ENCODE measurements at regions not wholly inside any gene's neighbourhood (a gene's known extent, or its start where the extent isn't known, plus 50 kb on each side); places are given as distances from the start of the nearest gene placed in this dataset.

- no peak overlapping the region for H2AFZ ChIP-seq (ENCODE audit: control insufficient read depth, low read depth, low read length)
- CTCF ChIA-PET: interaction anchor here (2.9 kb wide), 1 partner anchor 13 kb away, joined by 7 read pairs; no protein-coding TSS in a partner anchor
- no peak overlapping the region for H3K4me3 ChIP-seq
- H3K27me3 ChIP-seq (replicated peaks in 1 of 2; ENCODE audit: control insufficient read depth in 2 of 2, insufficient read depth in 2 of 2, low read length in 1 of 2): no peaks in the 10 kb centered on the region
- H4K20me1 ChIP-seq (ENCODE audit: control insufficient read depth, insufficient read depth): no peaks in the 10 kb centered on the region
- peak; percentile 45; the same call in 1 of the 2 replicates for TF ChIP-seq PKNOX1 (IDR thresholded peaks at IDR 0.05)
- no peak for TF ChIP-seq BACH1 (IDR thresholded peaks at IDR 0.05; ENCODE audit: borderline replicate concordance)
- TF ChIP-seq ZNF622 (IDR thresholded peaks at IDR 0.05): no peak
- TF ChIP-seq EED (IDR thresholded peaks at IDR 0.05; ENCODE audit: low read depth): no peak
- peak; percentile 66 for TF ChIP-seq MEF2B (IDR thresholded peaks at IDR 0.05; ENCODE audit: partially characterized antibody, poor library complexity, severe bottlenecking)
- TF ChIP-seq CREB1 (IDR thresholded peaks at IDR 0.05; ENCODE audit: low read depth): no peak
- in situ Hi-C loops (cut with MboI) (no loop called here), intact Hi-C loops (cut with micrococcal nuclease; ENCODE audit: unreplicated experiment) (no loop called here)
- ATAC-seq (no peak; the same call in 2 of the 3 replicates), FAIRE-seq (no peak), DNase-seq (ENCODE audit: low read depth, low spot score) (no peak)
- H3K36me3 ChIP-seq (ENCODE audit: control insufficient read depth in 2 of 2, insufficient read depth in 2 of 2, low read length in 1 of 2): no peaks in the 10 kb centered on the region
- WGBS (ENCODE audit: insufficient coverage, insufficient replicate concordance, low lambda C conversion rate, missing lambda C conversion rate): 1% methylated on average over 4 of the region's 4 CpGs
- no peak overlapping the region for H3K27ac ChIP-seq (ENCODE audit: control insufficient read depth, insufficient read depth)
- no peaks in the 10 kb centered on the region for H3K4me1 ChIP-seq (ENCODE audit: control insufficient read depth, insufficient read depth, low read length)
- SMC1A ChIA-PET (ENCODE audit: uncharacterized antibody, unreplicated experiment): interaction anchor here (4.7 kb wide), 1 partner anchor 11 kb away, joined by 18 read pairs; no protein-coding TSS in a partner anchor
- no peak overlapping the region for H3K4me2 ChIP-seq (ENCODE audit: control insufficient read depth, insufficient read depth)
- BruUV-seq (replicated peaks): no TSS peak
- no peaks in the 10 kb centered on the region for H3K79me2 ChIP-seq (ENCODE audit: control insufficient read depth, insufficient read depth, low read length)
- no peaks in the 10 kb centered on the region; the same call in 2 of the 3 replicates for H3K9me3 ChIP-seq (replicated peaks; ENCODE audit: control insufficient read depth, insufficient read depth, low read length)
- RAD21 ChIA-PET (ENCODE audit: unreplicated experiment): no interaction called here
- no peak overlapping the region for H3K9ac ChIP-seq (ENCODE audit: control insufficient read depth, insufficient read depth, low read length)
- POLR2A ChIA-PET: no interaction called here
These were observed 127.6 kb downstream of the CHD9NB start for GRCh38 chr16:52925143-52925542.

- intact Hi-C loops (cut with micrococcal nuclease; ENCODE audit: unreplicated experiment): no loop called here
- in situ Hi-C loops (cut with MboI): no loop called here
- Histone ChIP-seq H4K20me1 (ENCODE audit: control insufficient read depth, insufficient read depth) (no peaks in the 10 kb centered on the region), H3K4me3 (no peak overlapping the region), H3K4me2 (ENCODE audit: control insufficient read depth, insufficient read depth) (no peak overlapping the region), H3K27me3 (replicated peaks in 1 of 2; ENCODE audit: control insufficient read depth in 2 of 2, insufficient read depth in 2 of 2, low read length in 1 of 2) (no peaks in the 10 kb centered on the region), H3K4me1 (ENCODE audit: control insufficient read depth, insufficient read depth, low read length) (no peaks in the 10 kb centered on the region), H3K36me3 (ENCODE audit: control insufficient read depth in 2 of 2, insufficient read depth in 2 of 2, low read length in 1 of 2) (no peaks in the 10 kb centered on the region), H3K79me2 (ENCODE audit: control insufficient read depth, insufficient read depth, low read length) (no peaks in the 10 kb centered on the region), H2AFZ (ENCODE audit: control insufficient read depth, low read depth, low read length) (no peak overlapping the region), H3K27ac (ENCODE audit: control insufficient read depth, insufficient read depth) (no peak overlapping the region), H3K9me3 (replicated peaks; ENCODE audit: control insufficient read depth, insufficient read depth, low read length) (no peaks in the 10 kb centered on the region; the same call in 2 of the 3 replicates), H3K9ac (ENCODE audit: control insufficient read depth, insufficient read depth, low read length) (no peak overlapping the region)
- RAD21 ChIA-PET (ENCODE audit: unreplicated experiment): no interaction called here
- SMC1A ChIA-PET (ENCODE audit: uncharacterized antibody, unreplicated experiment): no interaction called here
- no TSS peak for BruUV-seq (replicated peaks)
- ATAC-seq (no peak), DNase-seq (ENCODE audit: low read depth, low spot score) (no peak), FAIRE-seq (no peak)
- 24% methylated on average over 4 of the region's 4 CpGs for WGBS (ENCODE audit: insufficient coverage, insufficient replicate concordance, low lambda C conversion rate, missing lambda C conversion rate)
- POLR2A ChIA-PET: no interaction called here
- CTCF ChIA-PET: interaction anchor here (2.9 kb wide), 1 partner anchor 12 kb away, joined by 7 read pairs; no protein-coding TSS in a partner anchor
- TF ChIP-seq FOS (IDR thresholded peaks at IDR 0.05; ENCODE audit: borderline replicate concordance, extremely low read depth, insufficient read length): no peak
- TF ChIP-seq RCOR1 (conservative IDR thresholded peaks at IDR 0.05; ENCODE audit: low read depth, low read length): no peak
- no peak for TF ChIP-seq POLR2A (IDR thresholded peaks at IDR 0.05; ENCODE audit: low read depth, low read length)
- TF ChIP-seq CBFB (IDR thresholded peaks at IDR 0.05; ENCODE audit: low read depth): no peak
- TF ChIP-seq SPI1 (IDR thresholded peaks at IDR 0.05; ENCODE audit: borderline replicate concordance, insufficient read depth, low read depth, low read length): no peak
- TF ChIP-seq POU2F2 (IDR thresholded peaks at IDR 0.05; ENCODE audit: borderline replicate concordance, low read depth, low read length): no peak
- no peak for TF ChIP-seq CHD1 (IDR thresholded peaks at IDR 0.05; ENCODE audit: low read depth, low read length)
- TF ChIP-seq E4F1 (IDR thresholded peaks at IDR 0.05; ENCODE audit: borderline replicate concordance, partially characterized antibody): no peak
- no peak for TF ChIP-seq IKZF2 (IDR thresholded peaks at IDR 0.05)
- no peak for TF ChIP-seq BCL11A (IDR thresholded peaks at IDR 0.05; ENCODE audit: low read depth, low read length)
- no peak for TF ChIP-seq MTA2 (IDR thresholded peaks at IDR 0.05; ENCODE audit: low read depth)
These were observed 128.5 kb downstream of the CHD9NB start for GRCh38 chr16:52924162-52924561.

Data from GM12878 (cell line).